Tibial nerve (tissue), 4 donors: ENCODE measurements at regions not wholly inside any gene's neighbourhood (a gene's known extent, or its start where the extent isn't known, plus 50 kb on each side); places are given as distances from the start of the nearest gene placed in this dataset.

Experiments used
- CTCF ChIP-seq, 5 experiments: fragments of 200-600 bp in 3 of 5; fragments of 450-650 bp in 2 of 5; sonication (generic) in 3 of 5; IDR thresholded peaks; one replicate each; pipeline ENCODE4 v1.5.1; 2016 to 2019; ENCODE audit warnings: antibody characterized with exemption in 5 of 5, mild to moderate bottlenecking in 3 of 5, moderate library complexity in 2 of 5
- EP300 ChIP-seq, 2 donors: sonication (generic); formaldehyde crosslinking; IDR thresholded peaks; one replicate each; pipeline ENCODE4 v1.6.1; 2017; ENCODE audit warnings: antibody characterized with exemption in 2 of 2, mild to moderate bottlenecking in 1 of 2
- POLR2A ChIP-seq, 2 donors: fragments of 450-650 bp; IDR thresholded peaks; one replicate each; pipeline ENCODE4 v1.6.1; 2017; ENCODE audit warnings: antibody characterized with exemption in 2 of 2, mild to moderate bottlenecking in 2 of 2, moderate library complexity in 2 of 2

GRCh38 chr13:72566526-72566925, 160.9 kb downstream of the MZT1 start:
- TF ChIP-seq CTCF (IDR thresholded peaks at IDR 0.05): no peak
- no peak for TF ChIP-seq POLR2A (IDR thresholded peaks at IDR 0.05)
- no peak for TF ChIP-seq EP300 (IDR thresholded peaks at IDR 0.05)
